ENCODE measurements at regions not wholly inside any gene's neighbourhood (a gene's known extent, or its start where the extent isn't known, plus 50 kb on each side); places are given as distances from the start of the nearest gene placed in this dataset.

DNA sequence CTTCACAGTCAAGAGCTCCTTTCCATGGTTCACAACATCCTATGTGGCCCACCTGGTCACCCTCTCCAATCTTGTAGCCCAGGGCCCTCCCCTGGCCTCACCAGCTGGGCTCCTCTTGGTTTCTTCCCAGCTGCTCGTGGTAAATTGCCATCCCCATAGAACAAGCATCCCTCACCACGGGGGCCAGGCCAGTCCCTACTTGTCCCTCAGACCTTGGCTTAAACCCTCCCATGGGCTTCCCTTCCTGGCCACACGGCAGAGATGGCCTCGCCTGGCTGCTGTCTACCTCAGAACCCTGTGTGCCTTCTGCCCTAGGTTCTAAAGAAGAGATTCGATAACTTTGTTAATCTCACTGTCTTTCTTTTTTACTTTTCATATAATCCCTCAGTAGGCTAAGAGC lies 153.3 kb upstream of the TCERG1L start:
- no peaks in the 10 kb centered on the region for H3K9me3 Mint-ChIP-seq
- Histone ChIP-seq H2AK5ac (ENCODE audit: insufficient read length, low read length) (no peak overlapping the region), H3K56ac (ENCODE audit: insufficient read length, low read depth, low read length) (no peak overlapping the region), H3K4ac (ENCODE audit: low read depth, low read length) (no peak overlapping the region), H2BK15ac (ENCODE audit: low read depth, low read length) (no peak overlapping the region), H3K9me3 (ENCODE audit: control insufficient read depth, low read depth, low read length) (no peaks in the 10 kb centered on the region), H4K91ac (ENCODE audit: insufficient read length, low read depth, low read length) (no peak overlapping the region), H3K18ac (ENCODE audit: insufficient read length, low read depth, low read length) (no peak overlapping the region), H3K23ac (ENCODE audit: insufficient read length, low read depth, low read length) (no peak overlapping the region), H3K27me3 (ENCODE audit: insufficient read depth, low read length) (no peaks in the 10 kb centered on the region), H2BK20ac (ENCODE audit: low read depth, low read length, poor library complexity, severe bottlenecking) (no peak overlapping the region), H2BK5ac (ENCODE audit: insufficient read length, low read length) (no peak overlapping the region), H3K4me2 (ENCODE audit: insufficient read depth, insufficient read length, low read length) (no peak overlapping the region), H3K23me2 (ENCODE audit: insufficient read length, low read depth, low read length, poor library complexity, severe bottlenecking) (no peaks in the 10 kb centered on the region), H3K14ac (ENCODE audit: insufficient read depth, low read length) (no peak overlapping the region), H3K9ac (ENCODE audit: extremely low read depth, insufficient read length, low read length) (no peak overlapping the region), H2BK120ac (ENCODE audit: low read depth, low read length, poor library complexity, severe bottlenecking) (no peak overlapping the region), H2AFZ (ENCODE audit: low read length) (no peak overlapping the region), H2BK12ac (ENCODE audit: insufficient read length, low read depth, low read length) (no peak overlapping the region), H3K79me2 (ENCODE audit: insufficient read depth, low read length) (no peaks in the 10 kb centered on the region), H4K8ac (replicated peaks; ENCODE audit: insufficient read length, low read depth, low read length) (no peak overlapping the region), H3K4me1 (ENCODE audit: insufficient read depth, low read length) (no peaks in the 10 kb centered on the region), H4K5ac (ENCODE audit: insufficient read length, low read depth, low read length) (no peak overlapping the region), H3K79me1 (ENCODE audit: insufficient read depth, low read depth, low read length, poor library complexity, severe bottlenecking) (no peaks in the 10 kb centered on the region), H4K20me1 (ENCODE audit: control insufficient read depth, insufficient read depth, insufficient read length) (no peaks in the 10 kb centered on the region), H3T11ph (ENCODE audit: low read length) (no peak overlapping the region), H3K27ac (ENCODE audit: insufficient read length, low read depth, low read length) (no peak overlapping the region)
- H3K27ac Mint-ChIP-seq = no peak overlapping the region; a peak in 1 of 7 replicates
- no CpG with 5 or more reads among the region's 5 CpGs for WGBS (ENCODE audit: extremely low coverage, insufficient read length, low lambda C conversion rate)
- no peak for DNase-seq
- H3K4me3 Mint-ChIP-seq = no peak overlapping the region
- TF ChIP-seq, protein P1, sequence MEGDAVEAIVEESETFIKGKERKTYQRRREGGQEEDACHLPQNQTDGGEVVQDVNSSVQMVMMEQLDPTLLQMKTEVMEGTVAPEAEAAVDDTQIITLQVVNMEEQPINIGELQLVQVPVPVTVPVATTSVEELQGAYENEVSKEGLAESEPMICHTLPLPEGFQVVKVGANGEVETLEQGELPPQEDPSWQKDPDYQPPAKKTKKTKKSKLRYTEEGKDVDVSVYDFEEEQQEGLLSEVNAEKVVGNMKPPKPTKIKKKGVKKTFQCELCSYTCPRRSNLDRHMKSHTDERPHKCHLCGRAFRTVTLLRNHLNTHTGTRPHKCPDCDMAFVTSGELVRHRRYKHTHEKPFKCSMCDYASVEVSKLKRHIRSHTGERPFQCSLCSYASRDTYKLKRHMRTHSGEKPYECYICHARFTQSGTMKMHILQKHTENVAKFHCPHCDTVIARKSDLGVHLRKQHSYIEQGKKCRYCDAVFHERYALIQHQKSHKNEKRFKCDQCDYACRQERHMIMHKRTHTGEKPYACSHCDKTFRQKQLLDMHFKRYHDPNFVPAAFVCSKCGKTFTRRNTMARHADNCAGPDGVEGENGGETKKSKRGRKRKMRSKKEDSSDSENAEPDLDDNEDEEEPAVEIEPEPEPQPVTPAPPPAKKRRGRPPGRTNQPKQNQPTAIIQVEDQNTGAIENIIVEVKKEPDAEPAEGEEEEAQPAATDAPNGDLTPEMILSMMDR (conservative IDR thresholded peaks at IDR 0.05) = no peak
- H3K27me3 Mint-ChIP-seq (ENCODE audit: low read depth) = peaks cover 13% of the 10 kb centered on the region
- no peaks in the 10 kb centered on the region for H3K36me3 Mint-ChIP-seq (ENCODE audit: insufficient read depth in 1 of 3, low read depth in 3 of 3)
- H3K4me1 Mint-ChIP-seq = peaks cover 0 to 2% of the 10 kb centered on the region in 2 experiments; a peak in 2 of 4 replicates
